GM12878 (cell line): ENCODE measurements at regions not wholly inside any gene's neighbourhood (a gene's known extent, or its start where the extent isn't known, plus 50 kb on each side); places are given as distances from the start of the nearest gene placed in this dataset.

ENCODE experiments used
- ATAC-seq: fragments of 200-7000 bp; cut with Tn5 transposase; 3 replicates; pipeline ENCODE4 v1.9.1; 2020; ENCODE audit warnings: mild to moderate bottlenecking, moderate library complexity
- BruUV-seq: library from RNA; stranded (reverse); fragments of 400-500 nt; replicated peaks from 2 replicates; lab custom pipeline; 2021; lab: Mats Ljungman, UMichigan
- CTCF ChIA-PET: fragments of 300-600 bp; sonication (Branson Sonifier 250); formaldehyde crosslinking; extraction: SDS; loops from one replicate; lab custom pipeline; 2021; ENCODE audit warnings: inconsistent platforms; lab: Yijun Ruan, JAX
- POLR2A ChIA-PET: fragments of 350-600 bp; formaldehyde crosslinking; extraction: SDS; loops from one replicate; lab custom pipeline; 2021; ENCODE audit warnings: inconsistent platforms; lab: Charles Lee
- RAD21 ChIA-PET: fragments of 300-600 bp; sonication (Branson Sonifier 250); formaldehyde crosslinking; loops from one replicate; lab custom pipeline; 2023; ENCODE audit warnings: antibody characterized with exemption; ENCODE audit not compliant: unreplicated experiment; lab: Charles Lee
- SMC1A ChIA-PET: fragments of 300-600 bp; sonication (Branson Sonifier 250); formaldehyde crosslinking; loops from one replicate; lab custom pipeline; 2023; ENCODE audit not compliant: unreplicated experiment, uncharacterized antibody; lab: Charles Lee
- DNase-seq: peaks from one replicate; pipeline ENCODE4 v3.0.0-alpha.2; 2011; ENCODE audit warnings: low read depth, low spot score
- FAIRE-seq: peaks from 3 replicates; lab custom pipeline; 2011; peaks lifted over from hg19 to GRCh38; lab: Jason Lieb, UNC
- H2AFZ ChIP-seq: 2 replicates; pipeline ENCODE4 v1.6.0; 2011; ENCODE audit warnings: low read depth, low read length, control low read depth; ENCODE audit not compliant: control insufficient read depth
- H3K27ac ChIP-seq: 2 replicates; pipeline ENCODE4 v1.5.1; 2011; ENCODE audit warnings: control low read depth; ENCODE audit not compliant: control insufficient read depth, insufficient read depth
- H3K27me3 ChIP-seq, 2 experiments: replicated peaks in 1 of 2; 2 replicates each; pipeline versions ENCODE4 v1.6.0 to v1.6.1; 2011; ENCODE audit warnings: low read length in 1 of 2; ENCODE audit not compliant: control insufficient read depth in 2 of 2, insufficient read depth in 2 of 2
- H3K36me3 ChIP-seq, 2 experiments: 2 replicates each; pipeline ENCODE4 v1.5.1; 2011; ENCODE audit warnings: low read length in 1 of 2; ENCODE audit not compliant: control insufficient read depth in 2 of 2, insufficient read depth in 2 of 2
- H3K4me1 ChIP-seq: 2 replicates; pipeline ENCODE4 v1.6.1; 2011; ENCODE audit warnings: mild to moderate bottlenecking, low read length, moderate library complexity, mixed read lengths; ENCODE audit not compliant: control insufficient read depth, insufficient read depth
- H3K4me2 ChIP-seq: 2 replicates; pipeline ENCODE4 v1.6.0; 2011; ENCODE audit warnings: control low read depth; ENCODE audit not compliant: control insufficient read depth, insufficient read depth
- H3K4me3 ChIP-seq: fragments of 200-600 bp; sonication (generic); 2 replicates; pipeline ENCODE4 v1.5.1; 2016
- H3K79me2 ChIP-seq: 2 replicates; pipeline ENCODE4 v1.6.0; 2011; ENCODE audit warnings: low read length; ENCODE audit not compliant: control insufficient read depth, insufficient read depth
- H3K9ac ChIP-seq: 2 replicates; pipeline ENCODE4 v1.8.0; 2011; ENCODE audit warnings: low read length, control low read depth, mixed read lengths; ENCODE audit not compliant: control insufficient read depth, insufficient read depth
- H3K9me3 ChIP-seq: replicated peaks from 3 replicates; pipeline ENCODE4 v1.5.1; 2011; ENCODE audit warnings: mild to moderate bottlenecking, low read length; ENCODE audit not compliant: control insufficient read depth, insufficient read depth
- H4K20me1 ChIP-seq: 2 replicates; pipeline ENCODE4 v1.6.0; 2011; ENCODE audit not compliant: control insufficient read depth, insufficient read depth
- HDGF ChIP-seq: fragments of 450-650 bp; IDR thresholded peaks from 2 replicates; pipeline ENCODE4 v1.6.1; 2016; ENCODE audit warnings: antibody characterized with exemption
- ZZZ3 ChIP-seq: IDR thresholded peaks from 2 replicates; pipeline ENCODE4 v1.6.1; 2011; ENCODE audit warnings: low read depth; ENCODE audit not compliant: control insufficient read depth, insufficient read length
- WGBS: methylation state at CpG from one replicate; pipeline ENCODE4 v1.1.6; 2016; ENCODE audit warnings: low lambda C conversion rate; ENCODE audit not compliant: insufficient replicate concordance, insufficient coverage; ENCODE audit errors: missing lambda C conversion rate; 5-methylcytosine and 5-hydroxymethylcytosine counted together
- in situ Hi-C: fragments of 300-500 bp; cut with MboI; formaldehyde crosslinking; loops from 9 replicates; pipeline ENCODE4 v1.14.3; 2018; ENCODE audit warnings: mixed read lengths
- intact Hi-C: fragments of 100-400 bp; cut with micrococcal nuclease; formaldehyde crosslinking; loops from one replicate; pipeline ENCODE4 v1.14.2; 2022; ENCODE audit not compliant: unreplicated experiment
- TF ChIP-seq, protein P1 (sequence below), 3 experiments: IDR thresholded peaks in 2 of 3; conservative IDR thresholded peaks in 1 of 3; 2 replicates each; pipeline ENCODE4 v1.5.1; 2011; ENCODE audit warnings: low read depth in 3 of 3, low read length in 3 of 3, mild to moderate bottlenecking in 3 of 3, control low read depth in 2 of 3, moderate library complexity in 2 of 3, inconsistent platforms in 1 of 3, mixed read lengths in 1 of 3; ENCODE audit not compliant: control insufficient read depth in 2 of 3, insufficient read depth in 1 of 3; ENCODE audit errors: extremely low read depth in 1 of 3

DNA sequence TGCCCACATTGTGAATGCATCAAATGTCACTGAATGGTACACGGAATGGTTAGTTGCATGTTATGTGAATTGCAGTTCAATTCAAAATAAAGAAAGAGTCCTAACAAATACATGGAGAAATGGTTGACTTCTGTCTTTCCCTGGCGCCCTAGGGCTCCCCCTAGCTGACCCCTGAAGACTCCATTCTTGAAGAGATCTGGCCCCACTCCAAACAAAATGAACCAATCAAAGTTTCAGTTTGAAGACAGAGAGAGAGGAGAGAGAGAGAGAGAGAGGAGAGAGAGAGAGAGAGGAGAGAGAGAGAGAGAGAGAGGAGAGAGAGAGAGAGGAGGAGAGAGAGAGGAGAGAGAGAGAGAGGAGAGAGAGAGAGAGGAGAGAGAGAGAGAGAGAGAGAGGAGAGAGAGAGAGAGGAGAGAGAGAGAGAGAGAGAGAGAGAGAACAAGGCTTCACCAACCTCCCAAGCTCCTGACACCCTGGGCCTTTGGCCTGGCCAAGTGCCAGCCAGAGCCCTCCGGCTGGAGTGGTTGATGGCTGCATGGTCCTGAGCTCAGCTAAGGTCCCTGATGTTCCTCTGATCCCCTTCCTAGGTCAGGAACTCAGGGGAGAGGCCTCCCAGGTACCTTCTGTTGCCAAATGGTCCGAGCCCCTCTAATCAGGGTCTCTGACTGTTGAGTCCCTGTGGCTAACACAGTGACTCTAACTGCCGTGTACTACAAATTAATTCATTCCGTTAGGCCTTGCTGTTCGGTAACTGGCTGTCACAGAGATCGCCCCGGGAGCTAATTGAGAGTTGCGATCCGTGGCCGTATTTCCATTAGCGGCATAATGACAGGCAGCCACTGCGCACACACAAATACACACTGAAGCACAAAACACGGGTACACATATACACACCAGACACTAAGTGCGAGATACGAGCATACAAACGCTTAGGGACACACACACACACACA, 188.8 kb downstream of the ESRRB start:
- no peak overlapping the region for H3K27ac ChIP-seq
- CTCF ChIA-PET = interaction anchor here (2.0 kb wide), 1 partner anchor 10 kb away, joined by 4 read pairs; no protein-coding TSS in a partner anchor
- SMC1A ChIA-PET = no interaction called here
- no peak overlapping the region for H3K4me2 ChIP-seq
- WGBS = 56% methylated on average over 18 of the region's 18 CpGs
- H3K79me2 ChIP-seq = no peaks in the 10 kb centered on the region
- no peak for TF ChIP-seq HDGF
- peak; percentile 42 for TF ChIP-seq ZZZ3
- TF ChIP-seq, protein P1, sequence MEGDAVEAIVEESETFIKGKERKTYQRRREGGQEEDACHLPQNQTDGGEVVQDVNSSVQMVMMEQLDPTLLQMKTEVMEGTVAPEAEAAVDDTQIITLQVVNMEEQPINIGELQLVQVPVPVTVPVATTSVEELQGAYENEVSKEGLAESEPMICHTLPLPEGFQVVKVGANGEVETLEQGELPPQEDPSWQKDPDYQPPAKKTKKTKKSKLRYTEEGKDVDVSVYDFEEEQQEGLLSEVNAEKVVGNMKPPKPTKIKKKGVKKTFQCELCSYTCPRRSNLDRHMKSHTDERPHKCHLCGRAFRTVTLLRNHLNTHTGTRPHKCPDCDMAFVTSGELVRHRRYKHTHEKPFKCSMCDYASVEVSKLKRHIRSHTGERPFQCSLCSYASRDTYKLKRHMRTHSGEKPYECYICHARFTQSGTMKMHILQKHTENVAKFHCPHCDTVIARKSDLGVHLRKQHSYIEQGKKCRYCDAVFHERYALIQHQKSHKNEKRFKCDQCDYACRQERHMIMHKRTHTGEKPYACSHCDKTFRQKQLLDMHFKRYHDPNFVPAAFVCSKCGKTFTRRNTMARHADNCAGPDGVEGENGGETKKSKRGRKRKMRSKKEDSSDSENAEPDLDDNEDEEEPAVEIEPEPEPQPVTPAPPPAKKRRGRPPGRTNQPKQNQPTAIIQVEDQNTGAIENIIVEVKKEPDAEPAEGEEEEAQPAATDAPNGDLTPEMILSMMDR (IDR thresholded peaks at IDR 0.05 in 2 of 3, conservative IDR thresholded peaks at IDR 0.05 in 1 of 3; ENCODE audit: control insufficient read depth in 2 of 3, extremely low read depth in 1 of 3, insufficient read depth in 1 of 3, low read depth in 3 of 3, low read length in 3 of 3) = peak; percentile 11 to 13 (median 12); a peak in 1 of 6 replicates
- H4K20me1 ChIP-seq = no peaks in the 10 kb centered on the region
- ATAC-seq = no peak
- in situ Hi-C loops = no loop called here
- H3K4me3 ChIP-seq = no peak overlapping the region
- no peak for FAIRE-seq
- H3K9me3 ChIP-seq = no peaks in the 10 kb centered on the region; the same call in 2 of the 3 replicates
- H2AFZ ChIP-seq = no peak overlapping the region
- H3K36me3 ChIP-seq = no peaks in the 10 kb centered on the region
- H3K9ac ChIP-seq = no peak overlapping the region
- DNase-seq = no peak
- no TSS peak for BruUV-seq
- intact Hi-C loops = no loop called here
- POLR2A ChIA-PET = no interaction called here
- peaks cover 0 to 2% of the 10 kb centered on the region in 2 experiments; a peak in 1 of 4 replicates for H3K27me3 ChIP-seq
- RAD21 ChIA-PET = no interaction called here
- H3K4me1 ChIP-seq = no peaks in the 10 kb centered on the region
